ENCODE measurements at regions not wholly inside any gene's neighbourhood (a gene's known extent, or its start where the extent isn't known, plus 50 kb on each side); places are given as distances from the start of the nearest gene placed in this dataset.

GRCh38 chr13:99909836-99910619 is 61.5 kb downstream of the ZIC5 start:
- TF ChIP-seq POLR2AphosphoS5 (IDR thresholded peaks at IDR 0.05; ENCODE audit: low read depth, low read length) (no peak), POLR2A (IDR thresholded peaks at IDR 0.05; ENCODE audit: low read depth, low read length) (no peak), TAF1 (IDR thresholded peaks at IDR 0.05; ENCODE audit: borderline replicate concordance, low read depth, low read length) (no peak)

All from GM12892 (cell line).